ENCODE measurements at regions not wholly inside any gene's neighbourhood (a gene's known extent, or its start where the extent isn't known, plus 50 kb on each side); places are given as distances from the start of the nearest gene placed in this dataset.

- TF ChIP-seq CHD7 (IDR thresholded peaks at IDR 0.05; ENCODE audit: insufficient replicate concordance, low read length) = no peak
- no peak for TF ChIP-seq E2F6 (IDR thresholded peaks at IDR 0.05)
- no peak for TF ChIP-seq EP300 (IDR thresholded peaks at IDR 0.05; ENCODE audit: borderline replicate concordance in 1 of 2, low read depth in 2 of 2, low read length in 2 of 2)
- TF ChIP-seq ATF2 (IDR thresholded peaks at IDR 0.05; ENCODE audit: low read length) = no peak
- no peak for TF ChIP-seq CHD2 (IDR thresholded peaks at IDR 0.05; ENCODE audit: low read length)
- no peak for TF ChIP-seq RXRA (IDR thresholded peaks at IDR 0.05; ENCODE audit: insufficient read depth, low read depth, low read length)
- TF ChIP-seq GTF2F1 (IDR thresholded peaks at IDR 0.05; ENCODE audit: borderline replicate concordance, low read depth, low read length) = no peak
- no peak for TF ChIP-seq POLR2AphosphoS5 (IDR thresholded peaks at IDR 0.05; ENCODE audit: low read depth, low read length)
- TF ChIP-seq CTBP2 (IDR thresholded peaks at IDR 0.05; ENCODE audit: borderline replicate concordance, insufficient read depth, insufficient read length, low read length) = no peak
Observed at GRCh38 chr1:91170571-91170970, 148.7 kb upstream of the ZNF644 start (continued).

All from H1 (cell line).